Ovary (tissue), 7 donors: ENCODE measurements at regions not wholly inside any gene's neighbourhood (a gene's known extent, or its start where the extent isn't known, plus 50 kb on each side); places are given as distances from the start of the nearest gene placed in this dataset.

Experiments
- DNase-seq, 5 donors: peaks; one replicate each; pipeline ENCODE4 v3.0.0-alpha.2; 2019 to 2020
- H3K27ac ChIP-seq, 2 donors: fragments of 200-600 bp; one replicate each; pipeline versions ENCODE4 v1.5.1 to v1.8.0; 2019 to 2022
- H3K27me3 ChIP-seq: fragments of 200-600 bp; one replicate; pipeline ENCODE4 v1.8.0; 2022
- H3K36me3 ChIP-seq: fragments of 200-600 bp; sonication (generic); one replicate; pipeline ENCODE4 v1.5.1; 2019
- H3K4me1 ChIP-seq: one replicate; pipeline ENCODE4 v1.8.1; 2013; ENCODE audit warnings: mild to moderate bottlenecking, moderate library complexity; ENCODE audit not compliant: insufficient read depth
- H3K4me3 ChIP-seq: fragments of 200-600 bp; sonication (generic); one replicate; pipeline ENCODE4 v1.5.1; 2017
- H3K9me3 ChIP-seq, 2 donors: fragments of 200-600 bp in 1 of 2; sonication (generic) in 1 of 2; one replicate each; pipeline versions ENCODE4 v1.5.1 to v1.8.1; 2013 to 2019; ENCODE audit warnings: mild to moderate bottlenecking in 1 of 2, moderate library complexity in 1 of 2
- EP300 ChIP-seq: sonication (generic); formaldehyde crosslinking; IDR thresholded peaks from one replicate; pipeline ENCODE4 v1.6.1; 2017; ENCODE audit warnings: antibody characterized with exemption
- POLR2A ChIP-seq: fragments of 450-650 bp; IDR thresholded peaks from one replicate; pipeline ENCODE4 v1.6.1; 2017; ENCODE audit warnings: antibody characterized with exemption, mild to moderate bottlenecking, moderate library complexity
- WGBS, 3 donors: extraction: QIAGEN DNeasy Blood & Tissue Kit in 1 of 3; methylation state at CpG; one replicate each; pipeline versions ENCODE4 v1.1.5 to v1.1.7; 2013 to 2017; 5-methylcytosine and 5-hydroxymethylcytosine counted together
- intact Hi-C, 4 donors: fragments of 100-400 bp; cut with DNase I; formaldehyde crosslinking; loops; one replicate each; pipeline versions ENCODE4 v1.11.0 to v1.15.1; 2022 to 2023
- TF ChIP-seq, protein P1 (sequence below), 3 donors: fragments of 450-650 bp in 2 of 3; fragments of 200-600 bp in 1 of 3; IDR thresholded peaks; one replicate each; pipeline versions ENCODE4 v1.5.1 to v1.8.0; 2016 to 2022; ENCODE audit warnings: antibody characterized with exemption in 3 of 3, mild to moderate bottlenecking in 1 of 3
- donor health status: DM: no; HTN: no; CAD: no; lungs with moderate emphysema.
- donor health status: DM: no; HTN: no; CAD: no.
- donor health status: Bipolar disorder and iron deficiency.
- donor health status: DM: no; HTN: no; CAD: no.
- donor health status: DM: yes; HTN: yes; CAD: no.

DNA sequence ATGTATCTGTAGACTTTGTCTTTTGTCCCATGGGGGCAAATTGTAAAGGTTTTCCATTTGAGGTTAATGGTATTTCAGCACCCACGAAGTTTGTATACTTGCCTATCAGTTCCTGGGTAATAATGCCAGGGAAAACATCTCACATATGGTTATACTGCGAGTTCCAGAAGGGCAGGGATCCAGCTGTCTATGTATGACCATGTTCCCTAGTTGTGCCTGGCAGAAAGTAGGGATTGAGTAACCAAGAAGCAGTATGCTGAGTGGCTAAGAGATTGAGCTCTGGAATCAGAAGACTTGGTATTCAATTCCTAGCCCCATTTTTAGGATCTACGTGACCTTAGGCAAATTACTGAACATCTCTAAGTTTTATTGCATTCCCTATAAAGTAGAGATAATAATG is 173.2 kb upstream of the PWP1 start:
- Histone ChIP-seq H3K36me3 (no peaks in the 10 kb centered on the region), H3K9me3 (no peaks in the 10 kb centered on the region), H3K27ac (no peak overlapping the region), H3K4me3 (no peak overlapping the region), H3K4me1 (no peaks in the 10 kb centered on the region), H3K27me3 (no peaks in the 10 kb centered on the region)
- intact Hi-C loops = no loop called here
- DNase-seq = no peak
- WGBS, 3 donors = 40 to 59% (median 57%) methylated on average over 3 of the region's 3 CpGs
- TF ChIP-seq POLR2A (no peak), EP300 (no peak)
- TF ChIP-seq, protein P1, sequence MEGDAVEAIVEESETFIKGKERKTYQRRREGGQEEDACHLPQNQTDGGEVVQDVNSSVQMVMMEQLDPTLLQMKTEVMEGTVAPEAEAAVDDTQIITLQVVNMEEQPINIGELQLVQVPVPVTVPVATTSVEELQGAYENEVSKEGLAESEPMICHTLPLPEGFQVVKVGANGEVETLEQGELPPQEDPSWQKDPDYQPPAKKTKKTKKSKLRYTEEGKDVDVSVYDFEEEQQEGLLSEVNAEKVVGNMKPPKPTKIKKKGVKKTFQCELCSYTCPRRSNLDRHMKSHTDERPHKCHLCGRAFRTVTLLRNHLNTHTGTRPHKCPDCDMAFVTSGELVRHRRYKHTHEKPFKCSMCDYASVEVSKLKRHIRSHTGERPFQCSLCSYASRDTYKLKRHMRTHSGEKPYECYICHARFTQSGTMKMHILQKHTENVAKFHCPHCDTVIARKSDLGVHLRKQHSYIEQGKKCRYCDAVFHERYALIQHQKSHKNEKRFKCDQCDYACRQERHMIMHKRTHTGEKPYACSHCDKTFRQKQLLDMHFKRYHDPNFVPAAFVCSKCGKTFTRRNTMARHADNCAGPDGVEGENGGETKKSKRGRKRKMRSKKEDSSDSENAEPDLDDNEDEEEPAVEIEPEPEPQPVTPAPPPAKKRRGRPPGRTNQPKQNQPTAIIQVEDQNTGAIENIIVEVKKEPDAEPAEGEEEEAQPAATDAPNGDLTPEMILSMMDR (IDR thresholded peaks at IDR 0.05) = no peak

DNA sequence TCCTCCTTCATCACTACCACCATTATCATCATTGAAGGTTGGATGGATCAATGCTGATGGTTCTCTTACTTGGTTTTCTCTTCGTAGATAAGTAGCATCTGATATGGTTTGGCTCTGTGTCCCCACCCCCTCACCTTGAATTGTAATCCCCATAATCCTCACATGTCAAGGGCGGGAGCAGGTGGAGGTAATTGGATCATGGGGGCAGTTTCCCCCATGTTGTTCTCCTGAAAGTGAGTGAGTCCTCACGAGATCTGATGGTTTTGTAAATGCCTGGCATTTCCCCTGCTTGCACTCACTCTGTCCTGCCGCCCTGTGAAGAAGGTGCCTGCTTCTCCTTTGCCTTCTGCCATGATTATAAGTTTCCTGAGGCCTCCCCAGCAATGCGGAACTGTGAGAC is 172.4 kb upstream of the PWP1 start:
- no peaks in the 10 kb centered on the region for H3K36me3 ChIP-seq
- 64 to 70% (median 69%) methylated on average over 5 of the region's 5 CpGs for WGBS, 3 donors
- DNase-seq = no peak
- H3K27ac ChIP-seq = no peak overlapping the region
- no peaks in the 10 kb centered on the region for H3K9me3 ChIP-seq
- no peak for TF ChIP-seq POLR2A
- TF ChIP-seq, protein P1 (IDR thresholded peaks at IDR 0.05) = no peak
- no peak for TF ChIP-seq EP300
- no peaks in the 10 kb centered on the region for H3K4me1 ChIP-seq
- intact Hi-C loops = no loop called here
- H3K27me3 ChIP-seq = no peaks in the 10 kb centered on the region
- H3K4me3 ChIP-seq = no peak overlapping the region

DNA sequence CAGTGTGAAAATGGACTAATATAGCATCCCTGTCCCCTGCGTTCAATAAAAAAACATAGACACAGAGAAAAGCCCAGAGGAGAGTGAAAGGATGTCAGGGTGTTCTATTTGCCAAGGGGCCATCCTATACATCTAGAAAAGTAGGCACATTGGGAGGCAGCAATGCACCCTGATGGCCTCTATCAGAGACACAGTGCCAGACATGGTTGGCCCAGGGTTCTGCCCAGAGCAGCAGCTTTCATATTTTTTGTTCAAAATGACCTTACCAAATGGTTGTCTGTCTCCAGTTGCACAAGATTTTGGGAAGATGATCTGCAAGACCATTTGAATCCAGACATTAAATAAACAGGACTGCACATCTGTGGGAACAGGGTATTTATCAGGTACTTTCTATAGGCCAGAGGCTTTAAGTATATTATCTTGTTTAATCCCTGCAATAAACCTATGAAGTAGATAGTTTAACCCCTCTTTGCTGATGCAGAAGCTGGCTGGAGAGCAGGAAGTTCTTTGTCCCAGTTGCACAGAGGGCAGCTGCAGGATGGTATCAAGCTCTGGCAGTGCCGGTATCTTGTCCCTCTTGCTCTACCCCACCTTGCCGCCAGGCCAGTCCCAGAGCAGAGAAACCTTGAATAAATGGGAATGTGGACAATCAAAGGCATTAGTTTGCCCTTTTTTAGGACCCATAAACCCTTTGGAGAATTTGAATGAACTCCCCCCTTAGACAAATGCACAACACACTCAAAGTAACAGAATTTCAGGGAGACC is 171.8 kb upstream of the PWP1 start:
- Histone ChIP-seq H3K27me3 (no peaks in the 10 kb centered on the region), H3K4me1 (no peaks in the 10 kb centered on the region), H3K9me3 (no peaks in the 10 kb centered on the region), H3K4me3 (no peak overlapping the region), H3K27ac (no peak overlapping the region), H3K36me3 (no peaks in the 10 kb centered on the region)
- 79 to 85% (median 84%) methylated on average over 3 of the region's 3 CpGs for WGBS, 3 donors
- no peak for DNase-seq
- TF ChIP-seq EP300 (no peak), POLR2A (no peak)
- TF ChIP-seq, protein P1 (IDR thresholded peaks at IDR 0.05) = no peak
- intact Hi-C loops = no loop called here

DNA sequence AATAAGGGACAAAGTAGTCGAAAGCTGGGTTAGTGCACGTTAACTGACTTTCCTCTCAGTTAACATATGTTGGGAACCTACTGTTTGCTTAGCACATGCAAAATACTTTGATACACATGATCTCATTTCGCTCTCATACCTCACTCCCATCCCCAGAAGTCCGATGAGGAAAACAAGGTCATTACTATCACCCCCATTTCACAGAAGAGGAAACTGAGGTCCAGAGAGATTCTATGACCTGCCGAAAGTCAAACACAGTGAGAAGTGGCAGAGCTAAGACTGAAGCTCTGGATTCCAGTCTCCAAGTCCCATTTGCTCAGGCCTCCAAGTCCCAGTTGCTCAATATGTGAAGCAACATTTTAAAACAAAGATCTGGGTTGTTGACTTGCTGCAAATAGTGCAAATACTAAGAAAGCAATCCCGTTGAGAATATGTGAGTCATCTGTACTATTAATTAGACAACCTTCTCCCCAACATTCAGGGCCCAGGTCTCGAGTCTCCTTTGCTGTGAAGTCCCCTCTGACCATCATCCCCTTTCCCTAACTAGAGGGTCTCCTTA is 170.6 kb upstream of the PWP1 start:
- H3K27me3 ChIP-seq = no peaks in the 10 kb centered on the region
- no peak overlapping the region for H3K4me3 ChIP-seq
- no peak overlapping the region for H3K27ac ChIP-seq
- no peaks in the 10 kb centered on the region for H3K36me3 ChIP-seq
- no peak for DNase-seq
- no peaks in the 10 kb centered on the region for H3K4me1 ChIP-seq
- TF ChIP-seq POLR2A = no peak
- no peak for TF ChIP-seq EP300
- TF ChIP-seq, protein P1 (IDR thresholded peaks at IDR 0.05) = no peak
- WGBS, 3 donors = 73 to 81% (median 80%) methylated on average over 7 of the region's 7 CpGs
- intact Hi-C loops = no loop called here
- no peaks in the 10 kb centered on the region for H3K9me3 ChIP-seq
